GM19193 (cell line): ENCODE measurements at regions not wholly inside any gene's neighbourhood (a gene's known extent, or its start where the extent isn't known, plus 50 kb on each side); places are given as distances from the start of the nearest gene placed in this dataset.

ENCODE experiments used
- POLR2A ChIP-seq: IDR thresholded peaks from 4 replicates; pipeline ENCODE4 v1.6.1; 2011; ENCODE audit not compliant: insufficient read depth, insufficient read length; ENCODE audit errors: extremely low read depth

DNA sequence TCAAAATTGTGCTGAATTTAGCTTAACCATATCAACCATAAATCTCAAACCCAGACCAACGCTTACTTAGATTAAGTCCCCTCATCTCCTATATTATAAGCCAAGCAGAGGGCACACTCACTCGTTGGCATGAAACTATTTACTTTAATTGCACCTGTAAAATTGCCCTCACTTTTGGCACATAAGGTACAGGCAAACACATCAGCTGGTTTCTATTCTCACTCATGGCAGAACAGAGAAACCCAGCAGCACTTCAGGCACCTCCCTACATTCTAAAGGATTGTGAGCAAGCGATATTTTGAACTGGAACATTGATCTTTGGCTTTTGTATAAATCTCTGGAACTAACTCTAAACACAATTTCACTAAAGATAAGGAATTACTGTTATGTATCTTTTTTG, 845.6 kb upstream of the CDH6 start:
- no peak for TF ChIP-seq POLR2A

DNA sequence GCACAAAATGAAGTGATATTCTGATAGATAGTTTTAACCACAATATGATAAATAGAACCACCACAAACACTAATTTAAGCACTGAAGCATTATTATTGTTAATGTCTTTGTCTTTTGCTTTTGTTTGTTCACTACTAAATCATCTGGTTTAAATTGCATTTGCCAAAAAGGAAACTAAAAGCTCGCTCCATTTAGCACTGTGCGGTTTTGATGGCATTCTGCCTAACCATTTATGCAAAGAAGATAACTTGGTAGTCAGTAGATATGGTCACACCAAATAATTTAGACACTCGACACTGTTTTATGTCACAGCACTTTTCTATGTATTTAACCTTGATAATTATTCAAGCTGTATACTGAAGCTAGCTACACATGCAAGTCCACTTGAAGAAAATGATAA, 849.8 kb upstream of the CDH6 start:
- no peak for TF ChIP-seq POLR2A

DNA sequence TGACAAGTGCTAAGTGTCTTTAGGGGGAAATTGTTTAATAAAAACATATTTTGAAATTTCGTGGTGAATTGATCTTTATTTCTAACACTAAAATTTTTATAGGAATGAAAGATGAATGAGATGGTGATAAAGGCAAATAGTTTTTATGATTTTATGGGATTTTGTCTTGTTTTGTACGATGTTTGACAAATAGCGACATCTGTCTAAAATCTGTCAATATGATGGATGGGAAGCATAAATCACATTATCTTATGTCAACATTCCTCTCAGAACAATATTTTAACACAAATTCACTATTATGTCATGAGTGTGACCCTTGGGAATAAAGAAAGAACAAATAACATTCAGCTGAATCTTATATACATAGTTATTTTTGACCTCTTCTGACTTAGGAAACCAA, 852.0 kb upstream of the CDH6 start:
- no peak for TF ChIP-seq POLR2A

DNA sequence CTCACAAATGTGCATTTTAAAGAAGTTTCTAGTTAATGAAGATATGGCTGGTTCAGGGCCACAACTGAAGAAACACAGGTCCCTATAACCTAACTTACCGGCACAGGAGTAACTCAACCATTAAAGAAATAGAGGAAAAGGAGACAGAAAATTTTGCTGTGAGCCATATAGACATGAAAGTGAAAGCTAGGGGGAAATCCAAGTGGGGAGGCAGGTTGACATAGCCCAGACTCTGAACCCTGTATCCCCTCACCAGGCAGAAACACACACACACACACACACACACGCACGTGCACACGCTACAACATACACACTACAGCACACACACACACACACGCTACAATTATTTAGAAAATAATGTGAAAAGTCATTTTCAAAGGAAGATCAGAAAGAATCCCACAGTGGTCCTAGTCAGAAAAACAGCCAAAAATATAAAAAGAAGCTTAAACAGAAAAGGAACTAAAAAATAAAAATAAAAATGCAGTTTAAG, 856.4 kb upstream of the CDH6 start:
- no peak for TF ChIP-seq POLR2A

DNA sequence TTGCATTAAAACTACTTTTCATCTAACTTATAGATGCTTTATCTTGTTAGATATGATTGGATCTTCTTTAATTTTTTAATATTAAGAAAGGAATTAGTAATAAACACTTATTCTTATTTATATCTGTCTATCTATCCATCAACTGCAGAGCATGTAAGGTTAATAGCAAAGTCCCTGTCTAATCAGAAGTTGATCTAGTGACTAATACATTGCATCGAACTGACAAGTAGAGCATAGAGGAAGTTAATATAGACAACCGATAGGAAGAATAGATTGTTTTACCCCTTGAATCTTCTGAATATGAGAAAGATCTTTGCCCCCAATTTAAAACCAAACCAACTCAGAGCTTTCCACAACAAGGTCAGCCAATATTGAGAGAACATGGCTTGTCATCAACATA, 862.0 kb upstream of the CDH6 start:
- TF ChIP-seq POLR2A = no peak

DNA sequence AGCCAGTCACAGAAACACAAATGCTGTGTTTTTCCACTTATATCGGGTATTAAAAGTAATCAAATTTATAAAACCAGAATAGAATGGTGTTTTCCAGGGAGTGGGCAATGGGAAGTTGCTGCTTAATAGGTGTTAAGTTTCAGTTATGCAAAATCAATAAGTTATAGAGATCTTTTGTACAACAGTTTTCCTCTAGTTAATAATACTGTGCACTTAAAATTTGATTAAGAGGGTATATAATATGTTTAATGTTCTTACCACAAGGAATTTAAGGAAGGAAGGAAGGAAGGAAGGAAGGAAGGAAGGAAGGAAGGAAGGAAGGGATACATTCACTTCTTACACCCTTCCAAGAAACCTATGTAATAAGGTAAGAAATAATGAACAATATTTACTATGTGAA, 867.7 kb upstream of the CDH6 start:
- TF ChIP-seq POLR2A = no peak

DNA sequence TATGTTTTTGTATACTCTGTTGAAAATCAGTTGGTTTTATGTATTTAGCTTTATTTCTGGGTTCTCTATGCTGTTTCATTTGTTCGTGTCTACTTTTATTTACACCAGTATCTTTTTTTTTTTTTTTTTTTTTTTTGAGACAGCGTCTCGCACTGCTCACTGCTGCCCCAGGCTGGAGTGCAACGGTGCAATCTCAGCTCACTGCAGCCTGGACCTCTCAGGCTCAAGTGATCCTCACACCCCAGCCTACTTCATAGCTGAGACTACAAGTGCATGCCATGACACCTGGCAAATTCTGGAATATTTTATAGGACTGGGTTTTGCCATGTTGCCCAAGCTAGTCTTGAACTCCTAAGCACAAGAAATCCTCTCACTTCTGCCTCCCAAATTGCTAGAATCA, 869.4 kb upstream of the CDH6 start:
- no peak for TF ChIP-seq POLR2A

DNA sequence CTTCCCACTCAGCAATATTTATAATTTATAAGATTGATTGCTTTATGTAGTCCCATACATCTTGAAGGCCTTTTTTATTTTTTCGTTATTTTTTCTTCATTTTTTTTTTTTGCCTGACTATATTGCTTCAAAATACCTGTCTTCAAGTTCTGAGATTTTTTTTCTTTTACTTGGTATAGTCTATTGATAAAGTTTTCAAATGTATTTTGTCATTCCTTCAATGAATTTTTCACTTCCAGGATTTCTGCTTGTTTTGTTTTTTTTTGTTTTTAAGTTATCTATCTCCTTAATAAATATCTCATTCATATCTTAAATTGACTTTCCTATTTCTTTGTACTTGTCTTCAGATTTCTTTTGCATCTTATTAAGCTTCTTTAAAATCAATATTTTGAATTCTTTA, 905.6 kb upstream of the CDH6 start:
- no peak for TF ChIP-seq POLR2A

DNA sequence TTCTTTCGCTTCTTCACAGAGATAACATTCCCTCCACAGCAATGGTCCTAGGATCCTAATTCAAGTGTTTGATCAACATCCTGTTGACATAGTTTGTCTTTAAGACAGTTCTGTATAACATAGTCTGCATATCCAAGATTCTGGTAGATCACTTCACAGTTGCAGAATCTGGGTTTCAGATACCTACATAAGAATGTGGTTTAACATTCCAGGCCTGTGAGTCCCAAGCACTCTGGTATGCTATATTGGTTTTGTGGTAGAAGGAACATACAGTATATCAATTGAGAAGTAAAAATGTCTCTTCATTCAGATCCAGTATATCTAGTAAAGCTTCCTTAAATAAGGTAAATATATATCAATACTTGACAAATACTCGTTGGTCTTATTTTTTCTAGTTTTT, 914.2 kb upstream of the CDH6 start:
- no peak for TF ChIP-seq POLR2A

DNA sequence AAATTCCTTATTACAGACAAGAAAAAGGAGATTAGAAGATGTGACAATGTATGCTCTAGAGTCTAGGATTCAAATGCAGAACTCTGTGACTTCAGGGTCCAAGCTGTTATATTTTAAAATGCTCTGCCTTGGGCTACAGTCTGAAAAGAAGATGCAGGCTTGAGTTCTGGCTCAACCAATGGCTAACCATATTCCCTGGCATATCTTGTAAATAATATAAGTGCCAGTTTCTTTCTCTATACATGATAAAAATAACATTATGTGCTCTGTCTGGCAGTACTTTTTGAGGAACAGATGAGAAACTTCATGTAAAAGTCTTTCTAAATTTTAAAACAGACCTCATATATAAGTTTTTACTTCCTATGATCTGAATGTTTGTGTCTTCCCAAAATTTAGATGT, 926.5 kb upstream of the CDH6 start:
- TF ChIP-seq POLR2A = no peak

DNA sequence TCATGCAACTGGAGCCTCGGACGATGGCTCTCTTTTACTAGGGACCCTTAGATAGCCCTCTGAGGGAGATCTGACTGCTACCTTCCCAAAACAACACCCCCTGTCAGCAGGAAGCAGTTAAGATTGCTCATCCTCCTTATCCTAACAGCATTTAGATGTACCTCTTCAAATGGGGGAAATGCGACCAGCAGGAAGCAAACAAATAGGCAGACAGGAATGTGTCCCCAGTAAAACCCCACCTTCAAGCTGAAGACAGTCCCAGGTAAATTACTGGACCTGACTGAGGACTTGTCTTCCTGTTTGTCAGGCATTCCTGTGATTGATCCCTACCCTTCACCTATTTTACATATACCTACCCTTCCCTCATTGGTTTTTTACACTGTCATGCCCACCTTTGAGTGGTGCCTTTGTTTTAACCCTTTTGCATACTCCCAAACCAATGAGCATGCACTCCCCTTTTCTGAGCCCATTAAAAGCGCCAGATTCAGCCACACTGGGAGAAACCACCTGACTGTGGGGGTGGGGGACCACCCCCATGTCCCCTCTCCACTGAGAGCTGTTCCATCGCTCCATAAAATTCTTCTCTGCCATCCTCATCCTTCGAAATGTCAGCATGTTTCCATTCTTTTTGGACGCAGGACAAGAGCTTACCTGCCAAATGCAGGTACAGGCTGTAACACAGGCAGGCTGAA, 954.0 kb upstream of the CDH6 start:
- no peak for TF ChIP-seq POLR2A

DNA sequence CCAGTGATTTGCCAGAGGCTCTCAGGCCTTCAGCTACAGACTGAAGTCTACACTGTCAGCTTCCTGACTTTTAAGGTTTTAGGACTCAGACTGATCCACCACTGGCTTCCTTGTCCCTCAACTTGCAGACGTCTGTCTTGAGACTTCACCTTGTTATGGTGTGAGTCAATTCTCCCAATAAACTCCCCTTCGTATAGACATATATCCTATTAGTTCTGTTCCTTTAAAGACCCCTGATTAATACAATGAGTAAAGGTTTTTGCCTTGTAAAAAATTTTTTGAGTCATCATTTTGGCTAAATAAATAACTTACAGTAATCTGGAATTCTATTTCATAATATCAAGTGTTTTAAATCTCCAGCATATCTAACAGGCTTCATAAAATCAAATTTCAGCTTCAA, 956.3 kb upstream of the CDH6 start:
- no peak for TF ChIP-seq POLR2A

DNA sequence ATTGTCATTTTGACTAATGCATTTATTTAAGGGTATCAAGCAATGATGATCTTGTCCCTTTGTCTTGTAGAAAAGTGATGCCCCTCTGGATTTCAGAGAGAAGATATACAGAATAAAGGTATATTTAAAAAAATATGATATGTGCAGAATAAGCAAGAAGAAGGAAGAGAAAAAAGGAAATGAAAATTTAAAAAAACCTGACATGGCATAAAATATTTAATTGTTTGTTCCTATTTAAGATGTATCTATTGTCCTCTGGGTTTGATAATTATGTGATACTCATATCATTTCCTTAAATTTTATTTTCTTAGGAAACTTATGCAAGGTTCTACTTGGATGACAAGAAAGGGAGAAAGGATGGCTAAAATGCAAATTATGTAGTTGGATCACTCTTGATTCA, 983.7 kb upstream of the CDH6 start:
- TF ChIP-seq POLR2A = no peak

DNA sequence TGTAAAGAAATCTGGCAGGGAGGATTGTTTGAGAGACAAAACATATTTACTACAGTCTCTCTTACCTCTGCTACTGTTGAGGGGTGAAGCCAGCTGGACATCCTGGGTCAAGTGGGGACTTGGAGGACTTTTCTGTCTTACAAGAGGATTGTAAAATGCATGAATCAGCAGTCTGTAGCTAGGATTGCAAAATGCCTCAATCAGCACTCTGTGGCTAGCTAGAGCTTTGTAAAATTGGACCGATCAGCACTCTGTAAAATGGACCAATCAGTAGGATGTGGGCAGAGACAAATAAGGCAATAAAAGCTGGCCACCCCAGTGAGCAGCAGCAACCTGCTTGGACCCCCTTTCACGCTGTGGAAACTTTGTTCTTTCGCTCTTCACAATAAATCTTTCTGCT, 995.8 kb upstream of the CDH6 start:
- no peak for TF ChIP-seq POLR2A

DNA sequence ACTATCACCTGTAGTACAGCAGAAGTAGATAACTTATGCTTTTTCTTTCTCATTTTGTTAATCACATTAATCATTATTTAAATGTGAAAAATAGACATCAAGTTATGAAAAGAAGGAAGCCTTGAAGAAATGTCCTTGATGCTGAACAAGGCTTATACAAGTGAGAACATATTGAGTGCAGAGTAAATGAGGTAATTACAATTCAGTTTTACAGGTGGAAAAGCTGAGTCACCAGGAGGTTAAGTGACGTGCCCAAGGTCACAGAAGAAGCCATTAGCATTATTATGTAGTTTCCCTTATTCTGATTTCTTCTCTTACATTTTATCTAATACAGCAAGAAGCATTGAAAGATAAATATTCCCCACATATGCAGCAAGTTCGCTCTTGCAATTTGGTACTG, 998.5 kb upstream of the CDH6 start:
- TF ChIP-seq POLR2A = no peak

DNA sequence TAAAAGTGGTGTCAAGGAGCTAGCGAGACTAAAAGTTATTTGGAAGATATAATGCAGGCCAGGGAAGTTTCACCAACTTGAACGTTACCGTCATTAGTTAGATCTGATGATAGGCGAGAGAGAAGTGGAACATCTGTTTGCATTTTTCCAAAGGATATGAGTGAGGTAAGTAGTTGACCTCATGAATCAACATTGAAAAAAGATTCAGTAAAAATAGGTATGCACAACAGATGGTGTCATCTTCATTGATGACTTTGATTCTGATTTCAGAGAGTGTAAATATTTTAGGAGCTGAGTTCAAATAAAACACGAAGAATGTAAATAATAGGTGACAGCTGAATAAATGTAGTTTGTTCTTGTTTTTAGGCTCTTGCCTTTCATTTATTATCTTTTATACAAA, 998.9 kb upstream of the CDH6 start:
- no peak for TF ChIP-seq POLR2A

DNA sequence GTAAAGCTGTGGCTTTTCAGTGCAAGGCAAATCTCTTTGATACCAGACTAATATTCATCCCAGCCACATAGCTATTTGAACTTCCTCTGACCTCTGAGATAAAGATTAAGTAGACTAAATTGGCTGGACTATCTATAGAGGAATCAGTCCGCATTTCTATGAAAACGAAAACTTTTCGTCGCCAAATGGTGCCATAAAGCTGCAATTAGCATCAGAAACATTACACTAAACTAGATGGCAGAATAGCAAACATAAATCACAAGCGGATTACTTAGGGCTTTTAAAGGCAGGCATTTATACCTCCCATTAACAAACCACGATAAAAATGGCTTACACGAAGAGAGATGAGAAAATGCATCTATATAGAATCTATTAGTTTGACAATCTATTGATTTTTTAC, 1009.7 kb upstream of the CDH6 start:
- no peak for TF ChIP-seq POLR2A
